ENCODE measurements at regions not wholly inside any gene's neighbourhood (a gene's known extent, or its start where the extent isn't known, plus 50 kb on each side); places are given as distances from the start of the nearest gene placed in this dataset.

DNA sequence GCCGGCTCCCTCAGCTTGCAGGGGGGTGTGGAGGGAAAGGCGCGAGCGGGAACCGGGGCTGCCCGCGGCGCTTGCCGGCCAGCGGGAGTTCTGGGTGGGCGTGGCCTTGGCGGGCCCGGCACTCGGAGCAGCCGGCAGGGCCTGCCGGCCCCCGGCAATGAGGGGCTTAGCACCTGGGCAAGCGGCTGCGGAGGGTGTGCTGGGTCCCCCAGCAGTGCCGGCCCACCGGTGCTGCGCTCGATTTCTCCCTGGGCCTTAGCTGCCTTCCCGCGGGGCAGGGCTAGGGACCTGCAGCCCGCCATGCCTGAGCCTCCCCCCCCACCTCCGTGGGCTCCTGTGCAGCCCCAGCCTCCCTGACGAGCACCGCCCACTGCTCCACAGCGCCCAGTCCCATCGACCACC lies 514.5 kb upstream of the GJE1 start:
- H3K9me3 ChIP-seq (ENCODE audit: low read length), result no peaks in the 10 kb centered on the region
- H4K20me1 ChIP-seq (ENCODE audit: insufficient read depth, low read length), result no peaks in the 10 kb centered on the region
- H3K4me3 ChIP-seq (ENCODE audit: low read depth, low read length, poor library complexity, severe bottlenecking), result no peak overlapping the region
- TF ChIP-seq EZH2 (IDR thresholded peaks at IDR 0.05; ENCODE audit: borderline replicate concordance, low read length), result no peak
- TF ChIP-seq, protein P1, sequence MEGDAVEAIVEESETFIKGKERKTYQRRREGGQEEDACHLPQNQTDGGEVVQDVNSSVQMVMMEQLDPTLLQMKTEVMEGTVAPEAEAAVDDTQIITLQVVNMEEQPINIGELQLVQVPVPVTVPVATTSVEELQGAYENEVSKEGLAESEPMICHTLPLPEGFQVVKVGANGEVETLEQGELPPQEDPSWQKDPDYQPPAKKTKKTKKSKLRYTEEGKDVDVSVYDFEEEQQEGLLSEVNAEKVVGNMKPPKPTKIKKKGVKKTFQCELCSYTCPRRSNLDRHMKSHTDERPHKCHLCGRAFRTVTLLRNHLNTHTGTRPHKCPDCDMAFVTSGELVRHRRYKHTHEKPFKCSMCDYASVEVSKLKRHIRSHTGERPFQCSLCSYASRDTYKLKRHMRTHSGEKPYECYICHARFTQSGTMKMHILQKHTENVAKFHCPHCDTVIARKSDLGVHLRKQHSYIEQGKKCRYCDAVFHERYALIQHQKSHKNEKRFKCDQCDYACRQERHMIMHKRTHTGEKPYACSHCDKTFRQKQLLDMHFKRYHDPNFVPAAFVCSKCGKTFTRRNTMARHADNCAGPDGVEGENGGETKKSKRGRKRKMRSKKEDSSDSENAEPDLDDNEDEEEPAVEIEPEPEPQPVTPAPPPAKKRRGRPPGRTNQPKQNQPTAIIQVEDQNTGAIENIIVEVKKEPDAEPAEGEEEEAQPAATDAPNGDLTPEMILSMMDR (IDR thresholded peaks at IDR 0.05; ENCODE audit: low read length), result no peak
- no peaks in the 10 kb centered on the region for H3K79me2 ChIP-seq (ENCODE audit: insufficient read depth, low read length)
- no peak overlapping the region for H3K9ac ChIP-seq (ENCODE audit: low read length)
- H3K27me3 ChIP-seq (ENCODE audit: insufficient read depth, low read length), result no peaks in the 10 kb centered on the region
- no peak overlapping the region for H3K27ac ChIP-seq (ENCODE audit: low read depth, low read length, poor library complexity, severe bottlenecking)
- no peaks in the 10 kb centered on the region for H3F3A ChIP-seq (ENCODE audit: insufficient read depth, low read length)
- H3K9me2 ChIP-seq (ENCODE audit: low read depth, low read length), result no peaks in the 10 kb centered on the region
- no peak overlapping the region for H3K4me2 ChIP-seq (ENCODE audit: low read length)
- H3K4me1 ChIP-seq (ENCODE audit: insufficient read depth, low read length, severe bottlenecking), result no peaks in the 10 kb centered on the region
- H3K36me3 ChIP-seq (ENCODE audit: insufficient read depth, low read length), result no peaks in the 10 kb centered on the region
- H2AFZ ChIP-seq (ENCODE audit: low read length), result no peak overlapping the region

DNA sequence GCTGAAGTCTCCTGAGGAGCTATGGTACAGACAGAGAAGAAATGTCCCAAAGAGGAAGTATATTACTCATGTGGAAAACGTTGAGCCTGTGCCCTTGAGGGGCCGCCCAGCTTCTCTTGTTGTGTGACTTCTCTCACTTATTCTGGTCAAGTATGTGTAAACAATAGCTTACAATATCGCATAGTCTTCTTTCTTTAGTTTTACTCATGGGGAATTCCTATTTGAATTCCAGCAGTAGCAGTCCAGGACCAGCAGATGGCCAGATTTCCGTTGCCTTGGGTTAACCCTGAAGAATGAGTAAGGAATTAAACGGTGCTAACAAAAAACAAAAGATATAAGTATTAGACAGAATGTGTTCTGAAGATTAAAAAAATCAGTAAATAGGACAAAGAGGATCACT lies 522.0 kb upstream of the GJE1 start:
- H3K9me3 ChIP-seq (ENCODE audit: low read length), result no peaks in the 10 kb centered on the region
- H3K79me2 ChIP-seq (ENCODE audit: insufficient read depth, low read length), result no peaks in the 10 kb centered on the region

DNA sequence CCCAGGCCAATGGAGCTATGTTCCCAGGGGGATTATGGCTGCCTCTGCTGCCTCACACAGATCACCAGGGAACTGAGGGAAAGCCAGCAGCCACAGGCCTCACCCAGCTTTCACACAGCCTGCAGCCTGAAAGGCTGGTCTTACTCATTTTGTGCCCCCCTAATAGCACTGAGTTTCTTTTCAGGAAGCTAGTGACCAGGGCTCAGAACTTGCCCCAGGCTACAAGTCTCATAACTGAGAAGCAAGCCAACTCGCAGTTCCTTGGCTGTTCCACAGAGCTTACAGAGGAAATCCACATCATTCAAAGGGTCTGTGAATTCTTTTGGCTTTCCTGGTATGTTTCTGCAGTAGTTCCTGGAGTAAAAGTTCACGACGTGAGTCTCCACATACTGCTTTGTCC lies 524.8 kb upstream of the GJE1 start:
- no peaks in the 10 kb centered on the region for H3K9me3 ChIP-seq (ENCODE audit: low read length)
- H3K4me2 ChIP-seq (ENCODE audit: low read length), result no peak overlapping the region
- no peak overlapping the region for H3K4me3 ChIP-seq (ENCODE audit: low read depth, low read length, poor library complexity, severe bottlenecking)
- H4K20me1 ChIP-seq (ENCODE audit: insufficient read depth, low read length), result no peaks in the 10 kb centered on the region
- H2AFZ ChIP-seq (ENCODE audit: low read length), result no peak overlapping the region
- H3K36me3 ChIP-seq (ENCODE audit: insufficient read depth, low read length), result no peaks in the 10 kb centered on the region
- H3K4me1 ChIP-seq (ENCODE audit: insufficient read depth, low read length, severe bottlenecking), result no peaks in the 10 kb centered on the region
- no peaks in the 10 kb centered on the region for H3K79me2 ChIP-seq (ENCODE audit: insufficient read depth, low read length)
- no peak overlapping the region for H3K27ac ChIP-seq (ENCODE audit: low read depth, low read length, poor library complexity, severe bottlenecking)
- no peak overlapping the region for H3K9ac ChIP-seq (ENCODE audit: low read length)
- H3F3A ChIP-seq (ENCODE audit: insufficient read depth, low read length), result no peaks in the 10 kb centered on the region
- H3K27me3 ChIP-seq (ENCODE audit: insufficient read depth, low read length), result no peaks in the 10 kb centered on the region
- no peak for TF ChIP-seq EZH2 (IDR thresholded peaks at IDR 0.05; ENCODE audit: borderline replicate concordance, low read length)
- TF ChIP-seq, protein P1 (IDR thresholded peaks at IDR 0.05; ENCODE audit: low read length), result no peak
- H3K9me2 ChIP-seq (ENCODE audit: low read depth, low read length), result no peaks in the 10 kb centered on the region

More for the DNA sequence above, 522.0 kb upstream of the GJE1 start:
- Histone ChIP-seq H3K4me3 (ENCODE audit: low read depth, low read length, poor library complexity, severe bottlenecking) (no peak overlapping the region), H3K9ac (ENCODE audit: low read length) (no peak overlapping the region), H4K20me1 (ENCODE audit: insufficient read depth, low read length) (no peaks in the 10 kb centered on the region), H3K27ac (ENCODE audit: low read depth, low read length, poor library complexity, severe bottlenecking) (no peak overlapping the region), H3K4me2 (ENCODE audit: low read length) (no peak overlapping the region), H3K36me3 (ENCODE audit: insufficient read depth, low read length) (no peaks in the 10 kb centered on the region), H3K4me1 (ENCODE audit: insufficient read depth, low read length, severe bottlenecking) (no peaks in the 10 kb centered on the region), H3K9me2 (ENCODE audit: low read depth, low read length) (no peaks in the 10 kb centered on the region), H3K27me3 (ENCODE audit: insufficient read depth, low read length) (no peaks in the 10 kb centered on the region), H3F3A (ENCODE audit: insufficient read depth, low read length) (no peaks in the 10 kb centered on the region), H2AFZ (ENCODE audit: low read length) (no peak overlapping the region)
- no peak for TF ChIP-seq EZH2 (IDR thresholded peaks at IDR 0.05; ENCODE audit: borderline replicate concordance, low read length)
- TF ChIP-seq, protein P1 (IDR thresholded peaks at IDR 0.05; ENCODE audit: low read length), result no peak
